Effector memory CD4-positive, alpha-beta T cell (primary cell): ENCODE measurements at regions not wholly inside any gene's neighbourhood (a gene's known extent, or its start where the extent isn't known, plus 50 kb on each side); places are given as distances from the start of the nearest gene placed in this dataset.

ENCODE experiments used
- DNase-seq, 3 donors: peaks; one replicate each; pipeline ENCODE4 v3.0.0-alpha.2; 2020
- H3K27ac ChIP-seq: 2 replicates; pipeline ENCODE4 v1.7.0; 2013; ENCODE audit warnings: mild to moderate bottlenecking, low read length, moderate library complexity; ENCODE audit not compliant: insufficient read depth, poor library complexity, severe bottlenecking
- H3K27me3 ChIP-seq: replicated peaks from 2 replicates; pipeline ENCODE4 v1.7.0; 2013; ENCODE audit warnings: mild to moderate bottlenecking, low read length; ENCODE audit not compliant: insufficient read depth, control insufficient read depth, poor library complexity, severe bottlenecking
- H3K36me3 ChIP-seq: 2 replicates; pipeline ENCODE4 v1.7.0; 2013; ENCODE audit warnings: mild to moderate bottlenecking, low read length, moderate library complexity; ENCODE audit not compliant: control insufficient read depth, insufficient read depth
- H3K4me1 ChIP-seq: 2 replicates; pipeline ENCODE4 v1.7.0; 2013; ENCODE audit warnings: low read length, mild to moderate bottlenecking; ENCODE audit not compliant: control insufficient read depth, insufficient read depth, poor library complexity, severe bottlenecking
- H3K4me3 ChIP-seq: 2 replicates; pipeline ENCODE4 v1.7.0; 2013; ENCODE audit warnings: low read length, low read depth, mild to moderate bottlenecking; ENCODE audit not compliant: insufficient read depth, poor library complexity, severe bottlenecking
- H3K9me3 ChIP-seq: 2 replicates; pipeline ENCODE4 v1.7.0; 2013; ENCODE audit warnings: mild to moderate bottlenecking, low read length, moderate library complexity; ENCODE audit not compliant: control insufficient read depth

- no peaks in the 10 kb centered on the region for H3K27me3 ChIP-seq
- H3K4me1 ChIP-seq: no peaks in the 10 kb centered on the region
- no peak overlapping the region for H3K4me3 ChIP-seq
- no peaks in the 10 kb centered on the region for H3K9me3 ChIP-seq
- H3K27ac ChIP-seq: no peak overlapping the region
- no peaks in the 10 kb centered on the region for H3K36me3 ChIP-seq
- DNase-seq: no peak
These were observed 146.6 kb downstream of the ANKRD60 start for GRCh38 chr20:58081846-58082245.

GRCh38 chr20:58078741-58079522, 149.5 kb downstream of the ANKRD60 start:
- no peaks in the 10 kb centered on the region for H3K9me3 ChIP-seq

GRCh38 chr20:58077282-58077681, 151.2 kb downstream of the ANKRD60 start:
- H3K4me3 ChIP-seq: no peak overlapping the region
- no peaks in the 10 kb centered on the region for H3K27me3 ChIP-seq
- H3K27ac ChIP-seq: no peak overlapping the region
- H3K9me3 ChIP-seq: no peaks in the 10 kb centered on the region
- no peaks in the 10 kb centered on the region for H3K36me3 ChIP-seq
- no peaks in the 10 kb centered on the region for H3K4me1 ChIP-seq
- DNase-seq: no peak

More at GRCh38 chr20:58078741-58079522, 149.5 kb downstream of the ANKRD60 start:
- no peak for DNase-seq
- H3K4me3 ChIP-seq: no peak overlapping the region
- H3K27me3 ChIP-seq: no peaks in the 10 kb centered on the region
- H3K36me3 ChIP-seq: no peaks in the 10 kb centered on the region
- H3K4me1 ChIP-seq: no peaks in the 10 kb centered on the region
- H3K27ac ChIP-seq: no peak overlapping the region

GRCh38 chr20:58076405-58076804, 152.0 kb downstream of the ANKRD60 start:
- H3K9me3 ChIP-seq: no peaks in the 10 kb centered on the region
- no peak for DNase-seq
- H3K4me3 ChIP-seq: no peak overlapping the region

GRCh38 chr20:58075586-58076345, 152.7 kb downstream of the ANKRD60 start:
- H3K36me3 ChIP-seq: no peaks in the 10 kb centered on the region
- H3K4me1 ChIP-seq: no peaks in the 10 kb centered on the region
- H3K27ac ChIP-seq: no peak overlapping the region
- H3K27me3 ChIP-seq: no peaks in the 10 kb centered on the region
- no peak for DNase-seq
- no peak overlapping the region for H3K4me3 ChIP-seq
- no peaks in the 10 kb centered on the region for H3K9me3 ChIP-seq

More at GRCh38 chr20:58076405-58076804, 152.0 kb downstream of the ANKRD60 start:
- no peaks in the 10 kb centered on the region for H3K27me3 ChIP-seq
- H3K36me3 ChIP-seq: no peaks in the 10 kb centered on the region
- H3K4me1 ChIP-seq: no peaks in the 10 kb centered on the region
- no peak overlapping the region for H3K27ac ChIP-seq

GRCh38 chr20:58073945-58074856, 154.3 kb downstream of the ANKRD60 start:
- H3K27me3 ChIP-seq: no peaks in the 10 kb centered on the region
- H3K4me3 ChIP-seq: no peak overlapping the region
- no peaks in the 10 kb centered on the region for H3K9me3 ChIP-seq
- no peaks in the 10 kb centered on the region for H3K36me3 ChIP-seq
- no peaks in the 10 kb centered on the region for H3K4me1 ChIP-seq
- no peak overlapping the region for H3K27ac ChIP-seq
- DNase-seq: no peak

- no peaks in the 10 kb centered on the region for H3K27me3 ChIP-seq
- no peak for DNase-seq
- H3K27ac ChIP-seq: no peak overlapping the region
These were observed 155.5 kb downstream of the ANKRD60 start for GRCh38 chr20:58072695-58073671.

GRCh38 chr20:58071991-58072390, 156.5 kb downstream of the ANKRD60 start:
- no peak overlapping the region for H3K4me3 ChIP-seq
- DNase-seq: no peak
- no peaks in the 10 kb centered on the region for H3K36me3 ChIP-seq
- H3K27ac ChIP-seq: no peak overlapping the region
- no peaks in the 10 kb centered on the region for H3K27me3 ChIP-seq
- no peaks in the 10 kb centered on the region for H3K4me1 ChIP-seq
- H3K9me3 ChIP-seq: no peaks in the 10 kb centered on the region

More at GRCh38 chr20:58072695-58073671, 155.5 kb downstream of the ANKRD60 start:
- no peak overlapping the region for H3K4me3 ChIP-seq
- no peaks in the 10 kb centered on the region for H3K4me1 ChIP-seq
- H3K36me3 ChIP-seq: no peaks in the 10 kb centered on the region
- H3K9me3 ChIP-seq: no peaks in the 10 kb centered on the region

GRCh38 chr20:58071298-58071697, 157.2 kb downstream of the ANKRD60 start:
- no peaks in the 10 kb centered on the region for H3K9me3 ChIP-seq
- no peaks in the 10 kb centered on the region for H3K4me1 ChIP-seq
- H3K36me3 ChIP-seq: no peaks in the 10 kb centered on the region
- DNase-seq: no peak
- H3K27me3 ChIP-seq: no peaks in the 10 kb centered on the region
- no peak overlapping the region for H3K27ac ChIP-seq
- H3K4me3 ChIP-seq: no peak overlapping the region
